ENCODE measurements at regions not wholly inside any gene's neighbourhood (a gene's known extent, or its start where the extent isn't known, plus 50 kb on each side); places are given as distances from the start of the nearest gene placed in this dataset.

- Histone ChIP-seq H3K27me3 (replicated peaks; ENCODE audit: insufficient read depth, low read depth, low read length, poor library complexity) (no peaks in the 10 kb centered on the region), H3K36me3 (ENCODE audit: insufficient read depth, low read length, poor library complexity, severe bottlenecking) (no peaks in the 10 kb centered on the region), H3K9me3 (ENCODE audit: low read depth, low read length, poor library complexity, severe bottlenecking) (peaks cover 11% of the 10 kb centered on the region), H3K27ac (ENCODE audit: low read depth, low read length, poor library complexity, severe bottlenecking) (no peak overlapping the region), H3K4me1 (ENCODE audit: insufficient read depth, low read length, poor library complexity, severe bottlenecking) (no peaks in the 10 kb centered on the region), H3K4me3 (ENCODE audit: low read depth, low read length, poor library complexity, severe bottlenecking) (no peak overlapping the region)
- DNase-seq (ENCODE audit: low spot score) = no peak
- POLR2A ChIA-PET (ENCODE audit: low non-redundant PET) = no interaction called here
- TF ChIP-seq EZH2 (IDR thresholded peaks at IDR 0.05; ENCODE audit: borderline replicate concordance, low read depth, low read length, poor library complexity, severe bottlenecking) = no peak
- TF ChIP-seq CTCF (conservative IDR thresholded peaks at IDR 0.05; ENCODE audit: low read depth, low read length) = no peak
- no TSS peak for BruUV-seq (replicated peaks)
- CTCF ChIA-PET = no interaction called here
- intact Hi-C loops (cut with micrococcal nuclease; ENCODE audit: unreplicated experiment) = no loop called here
These were observed 448.5 kb downstream of the MEI4 start for GRCh38 chr6:78101387-78101786.

DNA sequence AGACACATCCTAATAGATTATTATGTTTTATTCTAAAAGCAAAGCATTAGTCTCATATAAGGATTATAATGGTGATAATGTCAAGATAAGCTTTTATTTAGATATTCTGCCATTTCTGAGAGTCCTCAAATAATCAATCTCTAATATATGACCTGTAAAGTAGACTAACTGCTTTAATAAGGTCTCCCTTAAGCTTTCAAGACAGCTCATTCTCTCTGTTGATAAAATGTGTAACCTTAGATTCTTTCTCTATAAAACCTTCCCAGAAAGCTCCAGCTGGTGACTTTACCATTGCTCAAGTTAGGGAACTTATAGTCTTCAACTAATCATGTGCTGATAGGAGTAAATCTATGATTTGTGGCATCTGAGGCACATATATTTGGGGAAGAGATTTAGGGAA is 457.8 kb downstream of the MEI4 start:
- Histone ChIP-seq H3K36me3 (ENCODE audit: insufficient read depth, low read length, poor library complexity, severe bottlenecking) (no peaks in the 10 kb centered on the region), H3K9me3 (ENCODE audit: low read depth, low read length, poor library complexity, severe bottlenecking) (peaks cover 14% of the 10 kb centered on the region), H3K4me1 (ENCODE audit: insufficient read depth, low read length, poor library complexity, severe bottlenecking) (no peaks in the 10 kb centered on the region), H3K27me3 (replicated peaks; ENCODE audit: insufficient read depth, low read depth, low read length, poor library complexity) (no peaks in the 10 kb centered on the region), H3K27ac (ENCODE audit: low read depth, low read length, poor library complexity, severe bottlenecking) (no peak overlapping the region), H3K4me3 (ENCODE audit: low read depth, low read length, poor library complexity, severe bottlenecking) (no peak overlapping the region)
- POLR2A ChIA-PET (ENCODE audit: low non-redundant PET) = no interaction called here
- TF ChIP-seq CTCF (conservative IDR thresholded peaks at IDR 0.05; ENCODE audit: low read depth, low read length) (no peak), EZH2 (IDR thresholded peaks at IDR 0.05; ENCODE audit: borderline replicate concordance, low read depth, low read length, poor library complexity, severe bottlenecking) (no peak)
- DNase-seq (ENCODE audit: low spot score) = no peak
- no TSS peak for BruUV-seq (replicated peaks)
- intact Hi-C loops (cut with micrococcal nuclease; ENCODE audit: unreplicated experiment) = no loop called here
- CTCF ChIA-PET = no interaction called here

DNA sequence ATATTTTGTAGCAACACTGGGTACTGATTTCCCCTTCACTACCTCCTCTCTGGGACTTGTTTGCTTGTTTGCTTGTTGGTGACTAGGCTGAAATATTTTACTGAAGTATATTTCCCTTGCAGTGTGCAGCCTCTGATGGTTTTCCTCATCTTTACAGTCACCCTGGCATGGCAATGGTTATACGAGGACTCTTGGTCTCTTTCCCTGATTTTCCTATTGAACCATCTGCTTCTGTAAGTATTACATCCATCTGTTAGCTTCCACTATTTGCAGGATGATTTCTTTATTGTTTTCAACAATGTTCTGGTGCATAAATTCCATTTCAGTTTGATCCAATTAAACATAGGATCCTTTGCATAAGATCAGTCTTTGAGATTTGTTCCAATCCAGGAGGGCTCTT is 465.1 kb downstream of the MEI4 start:
- Histone ChIP-seq H3K27ac (ENCODE audit: low read depth, low read length, poor library complexity, severe bottlenecking) (no peak overlapping the region), H3K27me3 (replicated peaks; ENCODE audit: insufficient read depth, low read depth, low read length, poor library complexity) (no peaks in the 10 kb centered on the region), H3K9me3 (ENCODE audit: low read depth, low read length, poor library complexity, severe bottlenecking) (peaks cover 31% of the 10 kb centered on the region), H3K36me3 (ENCODE audit: insufficient read depth, low read length, poor library complexity, severe bottlenecking) (no peaks in the 10 kb centered on the region), H3K4me3 (ENCODE audit: low read depth, low read length, poor library complexity, severe bottlenecking) (no peak overlapping the region), H3K4me1 (ENCODE audit: insufficient read depth, low read length, poor library complexity, severe bottlenecking) (no peaks in the 10 kb centered on the region)
- no TSS peak for BruUV-seq (replicated peaks)
- intact Hi-C loops (cut with micrococcal nuclease; ENCODE audit: unreplicated experiment) = no loop called here
- ChIA-PET CTCF (no interaction called here), POLR2A (ENCODE audit: low non-redundant PET) (no interaction called here)
- no peak for TF ChIP-seq CTCF (conservative IDR thresholded peaks at IDR 0.05; ENCODE audit: low read depth, low read length)
- no peak for TF ChIP-seq EZH2 (IDR thresholded peaks at IDR 0.05; ENCODE audit: borderline replicate concordance, low read depth, low read length, poor library complexity, severe bottlenecking)
- DNase-seq (ENCODE audit: low spot score) = no peak
